ENCODE measurements at regions not wholly inside any gene's neighbourhood (a gene's known extent, or its start where the extent isn't known, plus 50 kb on each side); places are given as distances from the start of the nearest gene placed in this dataset.

GRCh38 chr2:65786765-65787164 lies 354.4 kb upstream of the SPRED2 start:
- TF ChIP-seq CTCF (IDR thresholded peaks at IDR 0.05 in 4 of 5, conservative IDR thresholded peaks at IDR 0.05 in 1 of 5): no peak
- no peak for TF ChIP-seq POLR2A (IDR thresholded peaks at IDR 0.05)
